GM23338 (cell line): ENCODE measurements at regions not wholly inside any gene's neighbourhood (a gene's known extent, or its start where the extent isn't known, plus 50 kb on each side); places are given as distances from the start of the nearest gene placed in this dataset.

Source experiments
- CREB1 ChIP-seq: fragments of 250-450 bp; sonication (Bioruptor Pico); IDR thresholded peaks from 2 replicates; pipeline ENCODE4 v1.5.0; 2020; ENCODE audit warnings: low read depth, mild to moderate bottlenecking, moderate library complexity
- CTCF ChIP-seq, 2 experiments: fragments of 200-600 bp in 1 of 2; sonication (generic) in 1 of 2; conservative IDR thresholded peaks; 2 replicates each; pipeline versions ENCODE4 v1.5.1 to v1.6.1; 2016 to 2017; ENCODE audit warnings: antibody characterized with exemption in 2 of 2, low read depth in 2 of 2, mild to moderate bottlenecking in 2 of 2, moderate library complexity in 1 of 2

GRCh38 chr3:180829409-180830405 is 82.8 kb upstream of the FXR1 start:
- TF ChIP-seq CTCF (conservative IDR thresholded peaks at IDR 0.05; ENCODE audit: low read depth in 2 of 2): no peak
- no peak for TF ChIP-seq CREB1 (CRISPR knock-in tag)
